Effector CD4-positive, alpha-beta T cell (primary cell): ENCODE measurements at regions not wholly inside any gene's neighbourhood (a gene's known extent, or its start where the extent isn't known, plus 50 kb on each side); places are given as distances from the start of the nearest gene placed in this dataset.

Experiments used
- DNase-seq: peaks from one replicate; pipeline ENCODE4 v3.0.0-alpha.2; 2020

- no peak for DNase-seq
These were observed 118.0 kb upstream of the IPO9 start for GRCh38 chr1:201710632-201711597.

- no peak for DNase-seq
These were observed 117.1 kb upstream of the IPO9 start for GRCh38 chr1:201711811-201712210.

GRCh38 chr1:201712387-201713085 lies 116.4 kb upstream of the IPO9 start:
- no peak for DNase-seq

- no peak for DNase-seq
These were observed 115.7 kb upstream of the IPO9 start for GRCh38 chr1:201713086-201713810.

GRCh38 chr1:201714542-201715329 lies 114.2 kb upstream of the IPO9 start:
- DNase-seq, result no peak

GRCh38 chr1:201715351-201715750 lies 113.6 kb upstream of the IPO9 start:
- DNase-seq, result no peak

GRCh38 chr1:201715801-201716741 lies 112.9 kb upstream of the IPO9 start:
- DNase-seq, result no peak

- no peak for DNase-seq
These were observed 112.2 kb upstream of the IPO9 start for GRCh38 chr1:201716742-201717135.

- DNase-seq, result no peak
These were observed 111.7 kb upstream of the IPO9 start for GRCh38 chr1:201717286-201717685.

GRCh38 chr1:201718346-201719202 lies 110.4 kb upstream of the IPO9 start:
- no peak for DNase-seq

- no peak for DNase-seq
These were observed 109.0 kb upstream of the IPO9 start for GRCh38 chr1:201719812-201720521.

GRCh38 chr1:201720522-201720844 lies 108.5 kb upstream of the IPO9 start:
- DNase-seq, result no peak

- DNase-seq, result no peak
These were observed 107.6 kb upstream of the IPO9 start for GRCh38 chr1:201721082-201722049.

GRCh38 chr1:201724039-201724765 lies 104.8 kb upstream of the IPO9 start:
- no peak for DNase-seq

GRCh38 chr1:201724766-201725118 lies 104.2 kb upstream of the IPO9 start:
- DNase-seq, result no peak

GRCh38 chr1:201726700-201727099 lies 102.3 kb upstream of the IPO9 start:
- DNase-seq, result no peak

GRCh38 chr1:201728731-201729130 lies 100.2 kb upstream of the IPO9 start:
- no peak for DNase-seq
